AML-193 (cell line): ENCODE measurements at regions not wholly inside any gene's neighbourhood (a gene's known extent, or its start where the extent isn't known, plus 50 kb on each side); places are given as distances from the start of the nearest gene placed in this dataset.
"Not testable (repeated sequence)": the region's sequence is repeated elsewhere in the genome, so short reads cannot be mapped to it uniquely, and the experiment has no call there.

ENCODE experiments used
- DNase-seq, 2 experiments: peaks; one replicate each; lab custom pipeline; 2025; lab: John Stamatoyannopoulos, UW

DNA sequence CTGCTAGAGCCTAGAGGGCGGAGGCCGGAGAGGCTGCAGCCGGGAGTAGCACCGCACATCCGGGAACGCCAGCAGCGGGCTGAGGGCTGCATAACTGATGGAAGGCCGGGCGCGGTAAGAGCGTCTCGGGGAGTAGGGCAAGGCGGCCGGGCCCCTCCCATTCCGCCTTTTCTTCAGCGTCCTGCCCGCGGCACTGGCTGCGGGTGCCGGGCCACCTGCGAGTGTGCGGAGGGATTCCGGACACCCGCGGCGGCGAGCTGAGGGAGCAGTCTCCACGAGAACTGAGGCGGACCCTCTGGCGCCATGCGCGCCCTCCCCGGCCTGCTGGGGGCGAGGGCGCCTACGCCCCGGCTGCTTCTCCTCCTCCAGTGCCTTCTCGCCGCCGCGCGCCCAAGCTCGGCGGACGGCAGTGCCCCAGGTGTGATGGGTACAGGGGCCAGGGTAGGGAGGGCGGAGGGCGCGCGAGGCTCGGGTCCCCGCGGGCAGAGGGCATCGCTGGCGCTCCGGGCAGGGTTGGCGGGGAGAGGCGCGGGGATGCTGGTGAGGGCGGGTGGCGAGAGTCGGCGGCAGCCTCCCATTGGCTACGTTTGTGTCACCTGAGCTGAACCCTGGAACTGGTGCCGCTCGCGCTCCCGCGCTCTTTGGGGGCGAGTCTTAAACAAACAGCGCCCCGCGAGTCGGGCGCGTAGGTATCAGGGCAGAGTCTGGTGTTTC lies 334.4 kb downstream of the SRGAP2C start:
- DNase-seq: no peak

DNA sequence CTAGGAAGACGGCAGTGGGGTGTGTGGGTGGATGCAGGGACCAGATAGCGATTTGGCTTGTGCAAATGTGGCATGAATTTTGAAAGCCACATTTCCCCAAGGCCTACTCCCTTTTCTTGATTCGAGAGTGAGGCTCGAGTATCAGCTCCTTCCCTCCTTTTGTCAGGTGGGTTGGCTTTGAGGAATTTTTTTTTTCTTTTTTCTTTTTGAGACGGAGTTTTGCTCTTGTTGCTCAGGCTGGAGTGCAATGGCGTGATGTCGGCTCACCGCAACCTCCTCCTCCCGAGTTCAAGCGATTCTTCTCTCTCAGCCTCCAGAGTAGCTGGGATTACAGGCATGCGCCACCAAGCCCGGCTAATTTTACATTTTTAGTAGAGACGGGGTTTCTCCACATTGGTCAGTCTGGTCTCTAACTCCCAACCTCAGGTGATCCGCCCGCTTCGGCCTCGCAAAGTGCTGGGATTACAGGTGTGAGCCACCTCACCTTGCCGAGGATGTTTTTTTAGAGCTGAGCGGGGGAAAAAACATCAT lies 335.0 kb downstream of the SRGAP2C start:
- not testable (repeated sequence) for DNase-seq

DNA sequence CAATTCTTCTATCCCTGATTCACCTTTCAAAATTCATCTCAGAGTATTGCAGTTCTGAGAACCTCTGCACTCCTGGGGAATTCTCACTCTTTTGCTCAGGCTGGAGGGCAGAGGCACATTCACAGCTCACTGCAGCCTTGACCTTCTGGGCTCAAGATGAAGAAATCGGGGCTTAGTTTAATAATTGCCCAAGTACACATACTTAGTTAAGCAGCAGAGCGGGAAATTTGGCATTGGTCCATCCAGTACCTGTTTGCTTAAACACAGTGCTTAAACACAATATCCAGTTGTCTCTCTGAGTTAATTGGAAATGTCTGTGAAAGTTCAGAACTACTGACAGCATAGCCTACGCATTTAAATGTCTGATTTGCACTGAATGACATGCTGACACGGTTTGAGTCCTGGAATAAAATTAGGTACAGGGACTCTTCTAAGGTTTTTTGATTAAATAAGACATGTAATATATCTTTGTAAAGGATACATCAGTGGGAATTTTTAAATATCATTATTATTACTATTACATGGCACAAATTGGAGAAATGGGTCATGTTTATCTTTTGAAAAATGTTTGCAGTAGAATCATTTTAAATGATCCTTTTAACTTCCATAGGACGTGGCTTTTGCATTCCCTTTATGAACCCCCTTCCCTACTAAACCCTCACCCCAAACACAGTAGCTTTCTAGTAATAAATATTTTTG lies 337.4 kb downstream of the SRGAP2C start:
- DNase-seq: no peak

DNA sequence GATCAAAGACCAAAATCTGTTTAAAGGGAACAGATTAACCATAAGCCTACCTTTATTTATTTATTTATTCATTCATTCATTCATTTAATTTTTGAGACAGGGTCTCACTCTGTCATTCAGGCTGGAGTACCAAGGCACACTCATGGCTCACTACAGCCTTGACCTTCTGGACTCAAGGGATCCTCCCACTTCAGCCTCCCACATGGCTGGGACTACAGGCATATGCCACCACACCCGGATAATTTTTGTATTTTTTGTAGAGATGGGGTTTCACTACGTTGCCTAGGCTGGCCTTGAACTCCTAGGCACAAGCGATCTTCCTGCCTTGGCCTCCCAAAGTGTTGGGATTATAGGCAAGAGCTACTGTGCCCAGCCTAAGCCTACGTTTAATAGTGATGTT lies 338.3 kb downstream of the SRGAP2C start:
- not testable (repeated sequence) for DNase-seq

DNA sequence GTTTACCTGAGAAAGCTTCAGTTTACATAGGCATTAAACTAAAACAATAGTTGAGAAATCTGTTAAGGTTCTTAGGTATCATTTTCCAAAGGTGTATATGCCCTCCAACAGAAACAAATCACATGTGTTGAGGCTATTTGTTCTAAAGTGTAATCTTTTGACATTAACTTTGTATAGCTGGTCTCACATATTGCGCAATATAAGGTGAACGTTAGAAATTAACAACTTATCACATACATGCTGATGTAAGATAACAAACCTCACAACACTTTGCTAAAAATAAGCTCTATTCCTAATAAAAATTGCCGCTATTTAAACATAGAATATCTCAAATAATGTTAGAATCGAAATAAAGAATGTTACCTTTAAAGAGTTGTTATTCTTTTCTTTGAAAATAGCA lies 340.6 kb downstream of the SRGAP2C start:
- DNase-seq: no peak

DNA sequence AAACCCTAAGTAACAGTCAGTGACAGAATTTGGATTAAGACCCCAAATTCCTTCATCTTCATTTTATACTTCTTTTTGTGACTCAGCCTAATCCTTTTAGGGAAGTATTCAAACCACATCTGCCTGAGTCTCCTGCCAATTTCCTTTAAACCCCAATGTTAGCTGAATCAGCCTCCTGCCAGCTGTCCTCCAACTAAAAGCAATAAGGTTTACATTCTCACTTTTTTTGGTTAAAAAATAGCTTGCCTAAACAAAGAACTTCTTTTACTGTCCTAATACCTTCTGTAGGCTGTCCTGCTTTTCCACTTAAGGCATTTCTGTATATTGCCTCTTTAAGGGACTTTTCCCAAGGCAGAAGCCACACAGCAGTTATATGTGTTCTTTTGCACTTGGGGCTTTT lies 344.2 kb downstream of the SRGAP2C start:
- DNase-seq: peak; percentile 1 to 12

DNA sequence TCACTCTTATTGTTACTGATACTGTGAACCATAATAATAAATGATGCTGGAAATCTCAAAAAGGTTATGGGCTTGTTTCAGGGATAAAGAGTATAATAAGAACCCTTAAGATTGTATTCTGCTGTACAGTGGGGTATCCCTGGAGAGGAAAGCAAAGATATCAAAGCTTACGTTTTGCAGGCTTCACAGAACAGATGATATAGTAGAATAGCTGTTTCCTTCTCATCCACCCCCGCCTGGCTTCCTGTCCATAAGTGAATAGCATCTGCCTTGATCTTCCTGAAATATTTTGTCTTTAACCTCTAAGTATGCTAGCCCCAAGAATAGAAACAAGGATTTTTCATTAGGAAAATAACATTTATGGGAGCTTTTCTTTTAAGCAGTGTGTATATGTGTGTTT lies 345.3 kb downstream of the SRGAP2C start:
- not testable (repeated sequence) for DNase-seq

DNA sequence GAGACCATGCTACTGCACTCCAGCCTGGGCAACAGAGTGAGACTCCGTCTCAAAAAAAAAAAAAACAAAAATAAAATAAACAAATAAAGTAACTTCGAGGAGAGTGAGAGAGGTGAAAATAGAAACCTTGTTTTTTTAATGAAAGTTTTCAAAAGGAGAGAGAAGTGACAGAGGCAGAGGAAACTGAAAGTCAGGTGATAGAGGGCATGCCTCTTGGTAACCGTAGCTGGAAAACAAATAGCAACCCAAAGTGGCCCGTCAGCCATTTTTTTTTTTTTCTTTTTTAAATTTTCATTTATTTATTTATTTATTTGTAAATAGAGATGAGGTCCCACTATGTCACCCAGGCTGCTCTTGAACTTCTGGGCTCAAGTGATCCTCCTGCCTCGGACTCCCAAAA lies 347.0 kb downstream of the SRGAP2C start:
- not testable (repeated sequence) for DNase-seq

DNA sequence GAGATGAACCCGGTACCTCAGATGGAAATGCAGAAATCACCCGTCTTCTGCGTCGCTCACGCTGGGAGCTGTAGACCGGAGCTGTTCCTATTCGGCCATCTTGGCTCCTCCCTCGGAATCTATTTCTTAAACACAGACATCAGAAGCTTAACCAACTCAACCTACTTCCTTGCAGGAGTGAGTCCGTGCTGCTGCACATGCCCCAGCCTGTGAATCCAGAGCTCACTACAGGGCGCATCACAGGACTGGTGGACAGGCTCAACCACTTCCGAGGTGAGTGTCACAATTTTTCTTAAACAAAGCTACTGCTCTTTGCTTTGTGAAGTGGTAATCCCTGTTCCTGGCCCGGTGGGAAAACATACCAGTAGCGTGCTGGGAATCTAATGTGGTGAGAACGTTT lies 353.4 kb downstream of the SRGAP2C start:
- not testable (repeated sequence) for DNase-seq

DNA sequence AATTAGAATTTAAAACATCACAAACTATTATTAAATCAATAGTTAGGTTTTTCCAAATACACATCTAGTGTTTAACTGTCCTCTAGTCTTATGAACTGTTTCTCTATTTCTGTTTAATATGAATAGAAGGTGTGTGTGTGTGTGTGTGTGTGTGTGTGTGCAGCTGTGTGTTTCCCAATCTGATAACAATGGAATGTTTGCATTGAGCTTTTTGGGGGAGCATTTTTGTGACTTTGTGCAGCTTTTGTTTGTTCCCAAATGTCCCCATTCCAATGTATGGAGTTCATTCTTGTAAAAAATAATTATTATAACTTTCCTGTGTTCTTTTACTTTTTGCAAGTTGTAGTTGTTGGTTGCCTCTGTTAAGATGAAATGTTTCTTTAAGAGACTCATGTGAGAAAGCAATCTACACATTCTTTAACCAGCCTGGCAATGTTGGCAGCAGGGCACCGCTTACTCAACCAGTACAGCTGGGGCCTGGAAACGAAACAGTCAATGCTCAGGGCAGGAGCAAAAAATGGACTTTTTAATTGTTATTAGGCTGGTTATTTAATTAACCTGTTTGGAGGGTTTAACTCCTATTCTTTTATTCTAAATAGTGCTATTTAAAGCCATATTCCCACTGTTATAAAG lies 354.3 kb downstream of the SRGAP2C start:
- no peak for DNase-seq

DNA sequence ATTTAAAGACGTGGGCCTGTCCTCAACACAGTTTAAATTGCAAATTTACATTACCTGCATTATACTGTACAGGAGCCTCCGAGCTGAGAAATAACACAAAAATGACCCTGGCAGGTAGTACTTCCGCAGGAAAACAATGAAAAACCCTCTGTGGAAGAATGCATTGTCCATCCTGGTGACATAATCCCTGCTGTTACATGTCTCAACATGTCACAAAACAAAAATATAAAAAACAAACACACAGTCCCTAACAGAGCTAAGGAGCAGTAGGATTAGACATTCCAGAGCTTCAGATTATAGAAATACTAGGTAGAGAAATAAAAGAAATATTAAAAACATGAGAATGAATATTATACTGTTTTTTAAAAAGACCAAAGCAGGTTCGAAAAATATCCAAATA lies 359.2 kb downstream of the SRGAP2C start:
- not testable (repeated sequence) for DNase-seq

DNA sequence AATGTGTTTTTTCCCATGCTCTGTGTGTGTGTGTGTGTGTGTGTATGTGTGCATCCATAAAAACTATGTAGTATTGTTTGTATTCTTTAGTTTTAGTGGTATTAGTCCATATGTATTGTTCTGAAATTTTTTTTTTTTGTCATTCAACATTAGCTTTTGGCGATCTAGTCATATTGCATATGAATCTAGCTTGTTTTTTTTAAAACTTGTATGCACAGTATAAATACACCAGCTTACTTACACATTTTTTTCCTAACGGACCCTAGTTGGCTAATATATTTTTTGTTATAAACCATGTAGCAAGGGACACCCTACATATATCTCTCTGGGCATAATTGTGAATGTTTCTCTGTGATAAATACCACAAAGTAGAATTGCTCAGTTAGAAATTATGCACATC lies 359.7 kb downstream of the SRGAP2C start:
- DNase-seq: no peak

DNA sequence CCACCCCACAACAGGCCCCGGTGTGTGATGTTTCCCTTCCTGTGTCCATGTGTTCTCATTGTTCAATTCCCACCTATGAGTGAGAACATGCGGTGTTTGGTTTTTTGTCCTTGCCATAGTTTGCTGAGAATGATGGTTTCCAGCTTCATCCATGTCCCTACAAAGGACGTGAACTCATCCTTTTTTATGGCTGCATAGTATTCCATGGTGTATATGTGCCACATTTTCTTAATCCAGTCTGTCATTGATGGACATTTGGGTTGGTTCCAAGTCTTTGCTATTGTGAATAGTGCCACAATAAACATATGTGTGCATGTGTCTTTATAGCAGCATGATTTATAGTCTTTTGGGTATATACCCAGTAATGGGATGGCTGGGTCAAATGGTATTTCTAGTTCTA lies 361.1 kb downstream of the SRGAP2C start:
- not testable (repeated sequence) for DNase-seq

DNA sequence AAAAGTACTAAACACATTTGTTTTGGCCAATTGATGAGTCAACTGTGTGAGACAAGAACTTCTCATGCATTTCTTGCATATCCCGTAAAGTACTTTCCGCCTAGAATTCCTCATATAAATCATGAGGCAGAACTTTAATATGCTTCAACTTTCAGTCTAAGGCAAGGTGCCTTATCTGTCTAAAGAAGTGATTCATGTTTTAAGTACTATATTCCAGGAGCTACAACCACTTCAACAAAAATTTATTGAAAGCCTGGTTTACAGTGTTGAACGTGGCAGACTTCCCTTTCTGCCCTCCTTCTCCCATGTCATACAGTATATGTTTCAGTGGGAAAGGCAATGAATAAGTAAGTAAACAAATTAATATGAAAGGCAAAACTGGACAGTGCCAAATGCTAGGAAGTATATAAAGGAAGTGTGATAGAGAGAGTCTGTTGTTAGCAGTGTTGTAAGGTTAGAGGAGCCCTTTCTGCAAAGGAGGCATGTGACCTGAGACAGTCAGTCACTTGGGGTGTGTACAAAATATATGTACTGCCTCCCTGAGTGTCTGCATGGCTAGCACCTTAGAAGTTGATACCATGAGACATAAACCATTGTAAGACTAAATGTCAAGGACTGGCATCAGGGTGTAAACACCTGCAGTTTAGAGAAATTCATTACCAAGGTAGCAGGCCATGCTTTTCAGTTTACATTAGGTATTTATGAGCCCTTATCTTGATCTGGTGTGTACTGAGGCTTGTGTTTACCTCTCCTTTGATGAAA lies 362.2 kb downstream of the SRGAP2C start:
- no peak for DNase-seq

DNA sequence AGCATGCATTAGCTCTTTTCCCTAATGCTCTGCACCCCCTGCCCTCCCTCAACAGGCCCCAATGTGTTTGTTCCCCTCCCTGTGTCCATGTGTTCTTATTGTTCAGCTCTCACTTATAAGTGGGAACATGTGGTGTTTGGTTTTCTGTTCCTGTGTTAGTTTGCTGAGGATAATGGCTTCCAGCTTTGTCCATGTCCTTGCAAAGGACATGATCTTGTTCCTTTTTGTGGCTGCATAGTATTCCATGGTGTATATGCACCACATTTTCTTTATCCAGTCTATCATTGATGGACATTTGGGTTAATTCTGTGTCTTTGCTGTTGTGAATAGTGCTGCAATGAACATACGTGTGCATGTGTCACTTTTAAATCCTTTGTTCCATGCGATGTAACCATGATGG lies 363.0 kb downstream of the SRGAP2C start:
- not testable (repeated sequence) for DNase-seq

DNA sequence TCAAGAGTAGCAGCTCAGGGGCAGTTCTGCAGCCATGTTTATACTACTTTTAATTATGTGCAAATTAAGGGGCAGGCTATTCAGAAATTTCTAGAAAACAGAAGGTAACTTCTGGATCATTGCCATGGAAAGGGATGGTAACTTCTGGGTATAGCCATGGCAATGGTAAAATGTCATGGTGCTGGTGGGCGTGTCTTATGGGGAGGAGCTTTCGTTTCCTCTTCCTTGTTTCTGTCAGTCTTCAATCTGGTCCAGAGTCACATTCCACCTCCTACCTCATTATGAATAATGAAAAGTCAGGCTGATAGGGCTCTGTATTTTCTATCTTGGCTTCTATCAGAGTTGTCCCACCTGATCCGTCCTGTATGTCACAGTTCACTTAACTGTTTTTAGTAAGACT lies 366.0 kb downstream of the SRGAP2C start:
- not testable (repeated sequence) for DNase-seq

DNA sequence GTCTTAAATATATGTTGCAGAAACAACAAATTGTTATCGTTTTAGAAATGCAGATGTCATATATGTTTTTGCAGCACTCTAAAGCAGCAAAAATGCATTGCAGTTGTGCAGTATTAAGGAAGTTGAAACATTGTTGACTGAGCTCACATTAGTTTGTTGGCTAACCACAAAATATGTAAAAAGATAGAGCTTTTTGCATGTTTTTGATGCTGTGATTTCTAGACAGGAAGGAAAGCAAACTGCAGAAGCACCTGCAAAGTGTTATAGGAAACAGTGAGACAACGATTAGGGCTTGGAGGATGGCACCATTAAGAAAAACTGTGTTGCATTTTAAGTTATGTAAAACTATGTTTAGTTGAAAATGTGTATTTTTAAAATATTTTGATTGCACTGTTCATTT lies 366.7 kb downstream of the SRGAP2C start:
- not testable (repeated sequence) for DNase-seq

DNA sequence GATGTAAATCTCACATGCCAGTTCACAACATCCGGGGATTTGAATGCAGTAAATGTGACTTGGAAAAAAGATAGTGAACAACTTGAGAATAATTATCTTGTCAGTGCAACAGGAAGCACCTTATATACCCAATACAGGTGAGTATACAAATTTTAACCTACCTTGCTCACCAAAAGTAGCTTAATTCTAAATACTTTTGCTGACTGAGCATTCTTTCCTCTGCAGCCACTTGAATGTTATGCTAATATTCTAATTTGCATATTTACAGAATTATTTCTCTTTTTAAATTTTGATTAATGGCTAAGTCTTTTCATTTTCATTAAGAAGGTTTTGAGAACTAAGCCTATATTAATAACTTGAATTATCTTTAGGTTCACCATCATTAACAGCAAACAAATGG lies 371.8 kb downstream of the SRGAP2C start:
- not testable (repeated sequence) for DNase-seq

DNA sequence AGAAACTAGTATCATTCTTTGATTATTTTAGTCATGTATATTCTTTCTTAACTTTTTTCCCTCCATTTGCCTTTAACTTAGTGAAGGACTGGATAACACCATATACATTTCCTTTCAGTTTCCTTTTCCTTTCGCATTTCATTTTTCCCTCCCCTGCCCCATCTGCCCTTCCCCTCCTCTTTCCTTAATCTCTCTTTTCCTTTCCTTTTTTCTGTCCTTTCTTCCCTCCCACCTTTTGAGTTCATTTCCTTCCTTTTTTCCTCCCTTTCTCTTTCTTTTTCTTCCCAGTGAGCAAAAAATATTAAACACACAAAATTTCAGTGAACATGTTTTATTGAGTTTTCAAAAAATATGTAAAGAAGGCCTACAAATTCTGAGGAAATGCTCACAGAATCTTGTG lies 373.3 kb downstream of the SRGAP2C start:
- DNase-seq: not testable (repeated sequence)

DNA sequence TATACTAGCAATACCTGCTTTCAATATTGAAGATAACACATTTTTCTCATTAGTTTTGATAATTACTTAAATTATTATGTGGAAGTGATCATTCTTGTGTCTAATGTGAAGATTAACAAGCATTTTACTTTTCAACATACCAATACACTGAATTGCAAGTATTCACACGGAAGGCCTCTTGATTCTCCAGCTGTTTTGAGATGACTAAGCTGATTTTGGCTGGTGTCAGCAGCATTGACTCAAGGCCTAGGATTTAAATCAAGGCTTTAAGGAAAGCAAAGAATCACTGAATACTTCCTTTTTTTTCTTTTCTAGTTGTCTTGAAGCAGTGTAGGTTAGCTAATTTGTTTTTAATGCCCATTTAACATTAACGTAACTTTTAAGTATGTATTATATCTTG lies 373.7 kb downstream of the SRGAP2C start:
- DNase-seq: no peak

DNA sequence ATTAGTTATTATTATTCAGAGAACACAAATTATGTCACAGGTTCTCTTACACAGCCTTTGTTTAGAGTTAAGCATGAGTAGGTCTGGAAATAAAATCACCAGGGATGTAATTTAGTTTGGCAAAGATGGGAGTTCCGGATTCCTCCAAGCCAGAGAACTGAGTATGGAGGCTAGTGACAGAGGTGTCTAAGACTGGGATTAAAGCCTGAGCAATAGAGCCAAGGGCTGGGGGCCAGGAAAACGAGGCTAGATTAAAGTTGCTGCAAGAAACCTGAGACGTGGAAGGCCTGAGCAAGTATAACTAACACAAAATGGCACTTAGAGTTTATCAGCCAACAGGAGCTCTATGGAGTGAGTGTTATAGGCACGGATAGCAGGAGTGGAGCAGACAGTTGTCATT lies 381.6 kb downstream of the SRGAP2C start:
- no peak for DNase-seq

DNA sequence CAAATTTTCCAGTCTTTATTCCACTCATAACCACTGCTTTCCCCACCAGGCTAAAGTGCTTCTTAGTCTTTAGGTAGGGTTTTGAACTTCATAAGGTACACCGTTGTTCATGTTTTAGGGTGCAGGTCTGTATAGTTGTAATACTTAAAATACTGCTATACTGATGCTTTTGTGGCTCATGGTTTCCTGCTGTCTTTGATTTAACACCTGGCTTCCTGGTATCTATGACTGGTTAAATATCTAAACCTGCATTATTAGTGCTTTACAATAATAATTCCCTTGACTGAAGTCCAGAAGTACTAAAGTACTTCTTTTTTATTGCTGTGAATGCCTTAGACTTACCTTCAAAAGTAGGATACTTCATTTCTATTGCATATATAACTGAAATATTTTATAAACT lies 384.7 kb downstream of the SRGAP2C start:
- DNase-seq: no peak
